Pons (tissue), 1 donor: ENCODE measurements at regions not wholly inside any gene's neighbourhood (a gene's known extent, or its start where the extent isn't known, plus 50 kb on each side); places are given as distances from the start of the nearest gene placed in this dataset.
A peak's percentile ranks its signal among the peaks of the same experiment; 100 is the strongest.
"Not testable (repeated sequence)": the region's sequence is repeated elsewhere in the genome, so short reads cannot be mapped to it uniquely, and the experiment has no call there.

Source experiments
- DNase-seq: peaks from one replicate; pipeline ENCODE4 v3.0.0-alpha.2; 2016; ENCODE audit warnings: low spot score

GRCh38 chr5:3484836-3485235, 110.8 kb upstream of the IRX1 start:
- DNase-seq = no peak

DNA sequence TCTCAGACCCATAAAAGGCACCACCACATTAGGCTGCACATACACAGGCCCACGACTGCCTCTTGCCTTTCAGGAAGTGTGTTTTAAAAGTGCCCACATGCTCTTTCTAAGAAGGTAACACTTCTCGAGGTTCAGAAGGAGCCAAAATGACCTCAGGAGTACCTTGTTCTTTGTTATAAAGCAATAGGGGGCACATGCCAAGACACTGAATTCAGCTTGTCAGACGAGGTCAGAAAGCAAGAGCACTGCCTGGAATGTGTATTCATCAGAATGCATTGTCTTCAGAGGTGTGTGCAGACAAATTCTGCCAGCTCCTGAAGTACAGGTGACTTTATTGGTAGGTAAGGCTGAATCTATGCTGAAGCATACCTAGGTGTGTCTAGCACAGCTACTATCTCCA, 114.5 kb upstream of the IRX1 start:
- DNase-seq = no peak

DNA sequence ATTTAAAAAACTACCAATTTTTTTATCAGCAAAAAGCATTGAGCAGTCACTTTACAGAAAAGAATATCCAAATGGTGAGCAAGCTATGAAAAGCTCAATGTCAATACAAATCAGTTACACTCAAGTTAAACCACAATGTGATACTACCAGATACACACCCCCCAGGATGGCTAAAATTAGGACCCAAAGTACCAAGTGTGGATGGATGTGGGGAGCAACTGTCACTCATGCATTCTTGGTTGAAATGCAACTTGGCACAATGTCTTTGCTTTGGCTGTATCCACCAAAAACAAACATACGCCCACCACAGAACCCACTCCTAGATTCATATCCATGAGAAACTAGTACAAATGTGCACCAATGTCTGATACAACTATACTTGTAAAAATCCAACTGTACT, 120.0 kb upstream of the IRX1 start:
- no peak for DNase-seq

DNA sequence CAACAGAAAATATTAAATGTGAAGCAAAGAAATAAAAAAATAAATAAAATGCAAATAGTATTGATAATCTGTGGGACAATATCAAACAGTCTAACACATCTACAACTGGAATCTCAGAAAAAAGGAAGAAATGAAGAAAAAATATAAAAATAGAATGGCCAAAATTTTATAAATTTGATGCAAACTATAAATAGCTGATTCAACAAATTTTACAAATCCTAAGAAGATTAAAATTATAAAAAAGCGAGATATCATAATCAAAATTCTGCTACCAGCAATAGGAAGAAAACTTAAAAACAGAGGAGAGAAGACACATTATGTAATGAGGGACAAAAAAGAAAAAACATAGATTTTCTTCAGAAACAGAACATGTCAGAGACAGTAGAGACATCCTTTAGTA, 129.2 kb upstream of the IRX1 start:
- DNase-seq = no peak

- no peak for DNase-seq
Measured at GRCh38 chr5:3460416-3460815, 135.2 kb upstream of the IRX1 start.

- DNase-seq = no peak
Measured at GRCh38 chr5:3456121-3456681, 139.4 kb upstream of the IRX1 start.

- DNase-seq = not testable (repeated sequence)
Measured at GRCh38 chr5:3454028-3454427, 141.6 kb upstream of the IRX1 start.

DNA sequence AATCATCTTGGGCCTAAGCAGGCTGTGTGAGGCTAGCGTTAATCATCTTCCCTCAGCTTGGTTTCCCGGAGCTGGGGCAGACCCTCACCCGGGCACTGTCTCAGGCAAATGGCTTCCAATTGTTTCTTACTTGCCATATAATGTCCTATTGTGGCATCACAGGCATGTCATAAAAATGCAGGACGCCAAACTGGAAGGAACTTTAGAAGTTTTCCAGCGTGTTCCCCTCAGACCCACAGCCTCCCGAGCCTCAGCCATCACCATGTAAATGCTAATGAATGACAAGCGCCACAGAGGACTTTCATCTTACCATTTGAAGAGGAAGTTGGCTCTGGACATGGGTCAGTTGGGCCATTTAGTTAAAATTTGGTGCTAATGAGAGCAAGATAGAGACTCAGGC, 143.0 kb upstream of the IRX1 start:
- DNase-seq = no peak

GRCh38 chr5:3451961-3452360, 143.7 kb upstream of the IRX1 start:
- DNase-seq = no peak

DNA sequence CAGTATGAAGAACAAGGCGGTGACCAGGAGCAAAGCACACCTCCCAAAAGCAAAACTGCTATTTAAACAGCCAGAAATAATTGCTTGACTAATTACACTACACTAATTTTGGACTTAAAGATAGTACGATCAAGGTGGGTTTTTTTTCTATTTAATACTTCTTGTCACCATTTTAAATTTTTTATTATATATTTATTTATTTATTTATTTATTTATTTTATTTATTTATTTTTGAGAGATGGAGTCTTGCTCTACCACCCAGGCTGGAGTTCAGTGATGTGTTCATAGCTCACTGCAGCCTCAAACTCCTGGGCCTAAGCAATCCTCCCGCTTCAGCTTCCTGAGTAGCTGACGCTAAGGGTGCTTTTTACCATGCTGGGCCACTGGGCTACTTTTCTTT, 146.2 kb upstream of the IRX1 start:
- DNase-seq = no peak

GRCh38 chr5:3446410-3446809, 149.2 kb upstream of the IRX1 start:
- no peak for DNase-seq

- not testable (repeated sequence) for DNase-seq
Measured at GRCh38 chr5:3445517-3445916, 150.1 kb upstream of the IRX1 start.

DNA sequence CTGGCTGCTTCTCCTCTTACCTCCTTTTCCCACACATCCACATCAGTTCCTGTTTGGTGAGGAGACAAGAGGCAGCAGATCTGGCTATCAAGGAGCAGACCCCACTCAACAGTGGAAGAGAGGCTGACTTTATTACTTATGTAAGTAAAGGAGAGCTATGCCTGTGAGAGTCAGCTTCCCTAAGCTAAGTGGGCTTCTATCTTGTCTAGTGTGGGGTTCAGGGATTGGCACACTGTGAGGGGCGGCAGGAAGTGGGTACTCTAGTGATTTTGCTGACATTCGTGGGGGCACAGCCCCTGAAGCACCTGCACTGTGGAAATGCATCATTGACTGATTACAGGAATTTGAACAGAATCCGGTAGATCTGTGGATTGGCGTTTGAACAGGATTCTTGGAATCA, 163.5 kb upstream of the IRX1 start:
- DNase-seq = no peak

GRCh38 chr5:3430691-3431090, 164.9 kb upstream of the IRX1 start:
- DNase-seq = no peak

DNA sequence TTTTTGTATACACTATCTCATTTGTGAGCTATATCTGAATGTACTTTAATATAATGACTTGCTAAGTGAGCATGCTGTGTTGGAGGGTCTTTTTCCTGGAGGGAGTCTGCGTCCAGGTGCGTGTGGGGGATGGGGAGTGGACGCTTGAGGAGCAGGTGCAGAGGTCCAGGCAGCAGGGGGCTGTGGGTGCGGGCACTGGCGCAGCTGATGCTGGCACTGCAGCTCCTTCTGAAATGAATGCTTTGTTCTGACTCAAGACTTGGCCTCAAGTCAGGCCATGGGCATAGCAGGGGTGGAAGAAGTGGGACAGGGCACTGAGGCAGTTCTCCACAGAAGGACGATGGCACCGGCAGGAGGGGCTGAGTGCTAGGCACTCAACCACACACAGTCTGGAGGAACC, 165.7 kb upstream of the IRX1 start:
- peak; percentile 43 for DNase-seq

DNA sequence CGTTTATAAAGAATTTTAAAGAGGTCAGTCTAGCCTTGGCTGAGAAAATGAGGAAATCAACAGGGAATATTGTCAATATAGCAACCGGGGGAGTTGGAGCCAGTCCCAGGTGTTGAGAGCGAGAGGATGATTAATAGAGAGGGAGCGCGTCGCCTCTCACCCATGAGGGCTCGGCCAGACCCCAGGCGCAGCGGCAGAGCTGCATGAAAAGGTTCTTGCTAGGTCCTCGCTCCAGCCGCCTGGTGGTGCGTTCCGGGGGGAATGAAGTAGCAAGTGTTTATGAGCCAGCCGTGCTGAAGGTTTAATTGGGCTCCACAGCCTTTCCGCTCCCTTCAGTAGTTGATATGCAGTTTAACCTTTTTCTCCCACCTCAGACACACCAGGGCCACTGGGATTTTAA, 167.3 kb upstream of the IRX1 start:
- no peak for DNase-seq

GRCh38 chr5:3424946-3425345, 170.7 kb upstream of the IRX1 start:
- DNase-seq = no peak

DNA sequence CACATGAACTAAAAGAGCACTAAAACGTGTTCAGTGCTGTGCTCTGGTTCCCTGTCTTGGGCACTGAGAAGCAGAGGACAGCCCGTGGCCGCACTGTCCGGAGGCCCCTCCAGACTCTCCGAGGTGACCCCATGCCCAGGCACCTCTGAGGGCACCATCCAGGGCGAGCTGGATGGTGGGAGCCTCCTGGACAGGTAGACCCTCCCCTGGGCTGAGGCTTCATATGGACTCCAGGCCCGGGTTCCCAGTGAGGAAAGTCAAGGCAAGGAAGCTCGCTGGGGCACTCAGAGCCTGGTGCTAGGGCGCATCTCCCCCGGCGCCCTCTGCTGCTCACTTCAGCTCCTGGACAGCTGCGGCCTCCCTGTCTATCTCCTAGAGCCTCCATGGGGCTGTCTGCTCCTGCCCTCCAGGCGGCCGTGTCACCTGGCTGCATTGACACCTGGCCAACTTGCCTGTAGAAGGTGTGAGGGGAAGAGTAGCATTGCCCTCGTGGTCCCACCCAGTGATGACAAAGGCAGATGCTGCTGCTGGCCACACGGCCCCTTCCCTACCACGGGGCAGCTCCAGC, 178.2 kb upstream of the IRX1 start:
- DNase-seq = no peak

- no peak for DNase-seq
Measured at GRCh38 chr5:3414371-3414770, 181.3 kb upstream of the IRX1 start.

DNA sequence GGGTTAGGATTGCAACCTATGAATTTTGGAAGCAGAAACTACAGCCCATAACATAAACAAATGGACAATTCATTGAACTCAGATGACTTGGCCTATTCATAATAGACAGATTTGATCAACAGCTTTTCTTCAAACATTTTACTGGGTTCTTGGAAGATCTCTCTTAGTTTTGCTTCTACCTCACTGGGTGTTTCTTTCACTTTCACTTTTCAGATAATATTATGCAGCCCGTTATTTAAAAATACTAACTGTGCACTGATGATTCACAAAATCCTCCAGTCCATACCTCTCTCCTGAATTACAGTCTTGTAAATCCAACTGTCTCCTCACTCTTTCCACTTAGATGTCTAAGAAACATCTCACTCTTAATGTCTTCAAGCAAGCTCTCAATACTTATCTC, 183.5 kb upstream of the IRX1 start:
- no peak for DNase-seq

- DNase-seq = no peak
Measured at GRCh38 chr5:3411363-3411762, 184.3 kb upstream of the IRX1 start.

- no peak for DNase-seq
Measured at GRCh38 chr5:3401635-3402034, 194.0 kb upstream of the IRX1 start.

- DNase-seq = no peak
Measured at GRCh38 chr5:3400659-3401058, 195.0 kb upstream of the IRX1 start.

- DNase-seq = peak; percentile 20
Measured at GRCh38 chr5:3394891-3395599, 200.6 kb upstream of the IRX1 start.
